MM.1S (cell line): ENCODE measurements at regions not wholly inside any gene's neighbourhood (a gene's known extent, or its start where the extent isn't known, plus 50 kb on each side); places are given as distances from the start of the nearest gene placed in this dataset.

Source experiments
- CTCF ChIP-seq: fragments of 300-600 bp; sonication (generic); IDR thresholded peaks from 2 replicates; pipeline ENCODE4 v1.5.1; 2016; ENCODE audit warnings: antibody characterized with exemption, low read length, mixed read lengths
- EZH2 ChIP-seq: fragments of 300-600 bp; sonication (generic); optimal IDR thresholded peaks from 2 replicates; pipeline ENCODE3; 2017; ENCODE audit warnings: low read depth, mild to moderate bottlenecking, antibody characterized with exemption, low read length, mixed read lengths
- EZH2phosphoT487 ChIP-seq: fragments of 300-600 bp; sonication (generic); IDR thresholded peaks from 2 replicates; pipeline ENCODE4 v1.6.1; 2018; ENCODE audit warnings: antibody characterized with exemption, low read length

- TF ChIP-seq EZH2phosphoT487 (no peak), CTCF (no peak), EZH2 (no peak)
These were observed 231.5 kb downstream of the PCDH18 start for GRCh38 chr4:137300776-137301175.
